A673 (cell line): ENCODE measurements at regions not wholly inside any gene's neighbourhood (a gene's known extent, or its start where the extent isn't known, plus 50 kb on each side); places are given as distances from the start of the nearest gene placed in this dataset.

ENCODE experiments used
- EZH2 ChIP-seq: fragments of 200-600 bp; sonication (generic); IDR thresholded peaks from 2 replicates; pipeline ENCODE4 v1.6.1; 2017; ENCODE audit warnings: borderline replicate concordance, low read depth, mild to moderate bottlenecking, mixed read lengths, antibody characterized with exemption, low read length; ENCODE audit not compliant: poor library complexity, severe bottlenecking
- TF ChIP-seq, protein P1 (sequence below): fragments of 300-800, 200-600 bp; sonication (generic); conservative IDR thresholded peaks from 2 replicates; pipeline ENCODE4 v1.5.1; 2017; ENCODE audit warnings: low read depth, mild to moderate bottlenecking, antibody characterized with exemption, low read length, moderate library complexity, mixed read lengths

DNA sequence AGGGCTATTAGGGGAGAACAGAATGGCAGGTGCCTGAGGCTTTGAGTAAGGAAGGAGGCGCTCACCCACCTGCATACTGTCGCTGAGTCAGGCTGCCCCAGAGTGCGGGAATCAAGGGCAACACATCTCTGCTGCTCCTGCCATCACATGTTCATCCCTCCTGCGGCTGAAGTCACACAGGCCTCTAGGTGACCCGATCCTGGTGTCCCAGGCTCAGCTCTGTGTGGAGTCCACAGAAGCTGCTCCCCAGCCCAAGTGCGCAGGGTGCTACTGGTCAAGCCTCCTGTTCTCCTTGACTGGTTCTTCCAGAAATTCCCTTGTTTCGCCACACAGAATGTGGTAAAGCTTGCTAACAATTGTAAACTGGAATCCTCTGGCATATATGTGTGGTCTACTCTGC lies 96.9 kb upstream of the IL6 start:
- TF ChIP-seq, protein P1, sequence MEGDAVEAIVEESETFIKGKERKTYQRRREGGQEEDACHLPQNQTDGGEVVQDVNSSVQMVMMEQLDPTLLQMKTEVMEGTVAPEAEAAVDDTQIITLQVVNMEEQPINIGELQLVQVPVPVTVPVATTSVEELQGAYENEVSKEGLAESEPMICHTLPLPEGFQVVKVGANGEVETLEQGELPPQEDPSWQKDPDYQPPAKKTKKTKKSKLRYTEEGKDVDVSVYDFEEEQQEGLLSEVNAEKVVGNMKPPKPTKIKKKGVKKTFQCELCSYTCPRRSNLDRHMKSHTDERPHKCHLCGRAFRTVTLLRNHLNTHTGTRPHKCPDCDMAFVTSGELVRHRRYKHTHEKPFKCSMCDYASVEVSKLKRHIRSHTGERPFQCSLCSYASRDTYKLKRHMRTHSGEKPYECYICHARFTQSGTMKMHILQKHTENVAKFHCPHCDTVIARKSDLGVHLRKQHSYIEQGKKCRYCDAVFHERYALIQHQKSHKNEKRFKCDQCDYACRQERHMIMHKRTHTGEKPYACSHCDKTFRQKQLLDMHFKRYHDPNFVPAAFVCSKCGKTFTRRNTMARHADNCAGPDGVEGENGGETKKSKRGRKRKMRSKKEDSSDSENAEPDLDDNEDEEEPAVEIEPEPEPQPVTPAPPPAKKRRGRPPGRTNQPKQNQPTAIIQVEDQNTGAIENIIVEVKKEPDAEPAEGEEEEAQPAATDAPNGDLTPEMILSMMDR, result no peak
- TF ChIP-seq EZH2, result no peak
